NCI-H748 treated with DMSO at 0.1 percent for 48 hours (cell line): ENCODE measurements at regions not wholly inside any gene's neighbourhood (a gene's known extent, or its start where the extent isn't known, plus 50 kb on each side); places are given as distances from the start of the nearest gene placed in this dataset.

Experiments used
- DNase-seq: peaks from one replicate; lab custom pipeline; 2025; lab: John Stamatoyannopoulos, UW

DNA sequence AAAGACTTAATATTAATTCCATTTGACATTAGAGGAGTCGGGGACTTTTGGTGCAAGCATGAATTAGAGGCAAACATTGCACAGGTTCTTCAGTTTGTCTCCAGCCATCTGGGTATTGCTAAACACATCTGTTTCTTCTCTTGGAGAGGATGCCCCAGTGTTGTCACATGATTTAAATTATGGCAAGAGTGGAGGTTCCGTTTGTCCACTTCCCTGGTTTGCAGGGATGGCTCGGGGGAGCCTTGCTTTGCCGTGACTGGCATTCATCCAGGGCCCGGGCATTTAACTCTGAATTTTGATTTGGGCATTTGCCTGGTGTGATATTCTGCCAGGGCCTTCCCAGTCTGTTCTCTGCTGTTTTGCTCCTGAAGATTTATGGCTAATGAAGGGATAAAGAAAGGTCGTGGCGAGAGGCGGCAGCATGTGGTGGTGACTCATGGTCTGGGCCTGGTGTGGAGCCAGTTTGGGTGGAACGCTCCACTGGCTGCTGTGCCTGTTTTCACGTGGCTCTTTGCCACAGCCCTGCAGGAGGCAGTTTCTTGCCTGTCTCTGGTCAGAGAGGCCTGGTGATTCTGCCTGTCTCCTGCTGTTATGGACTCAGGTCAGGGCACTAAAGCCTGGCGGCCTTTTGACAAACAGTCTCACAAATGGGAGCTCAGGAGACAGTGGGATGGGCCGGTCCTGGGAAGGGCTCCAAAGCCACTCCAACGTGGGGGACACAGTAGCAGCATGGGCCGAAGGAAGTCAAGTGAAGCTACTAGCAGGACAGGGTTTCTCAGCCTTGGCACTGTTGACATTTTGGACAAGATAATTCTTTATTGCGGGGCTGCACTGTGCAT is 99.4 kb upstream of the PGRMC2 start:
- DNase-seq = no peak

DNA sequence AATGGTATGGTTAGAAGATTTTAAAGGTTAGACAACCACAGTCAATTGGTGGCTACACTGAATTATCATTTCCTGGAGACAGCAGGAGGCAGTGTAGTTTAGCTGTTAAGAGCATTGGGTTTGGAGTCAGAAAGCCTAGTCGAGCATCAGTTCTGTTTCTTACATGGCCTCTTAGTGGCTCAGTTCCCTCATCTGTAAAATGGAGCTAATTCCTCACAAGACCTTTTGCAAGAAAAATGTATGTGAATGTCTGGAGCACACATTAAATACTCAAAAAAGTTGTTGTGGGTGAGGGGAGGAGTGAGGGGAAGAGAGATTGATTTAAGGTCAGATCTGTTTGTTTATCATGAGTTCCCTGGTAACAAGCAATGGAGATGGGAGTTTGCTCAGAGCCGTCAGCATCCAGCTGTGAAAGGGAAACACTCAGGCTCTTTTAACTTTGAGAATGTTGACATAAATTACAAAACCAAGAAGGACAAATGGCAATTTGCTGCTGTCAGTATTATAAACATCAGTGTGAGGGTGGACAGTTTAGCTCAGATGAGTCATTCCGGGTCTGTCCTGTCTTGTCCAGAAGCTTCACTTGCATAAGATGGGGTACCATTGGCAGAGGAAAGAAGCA is 98.2 kb upstream of the PGRMC2 start:
- peak; percentile 89 for DNase-seq

DNA sequence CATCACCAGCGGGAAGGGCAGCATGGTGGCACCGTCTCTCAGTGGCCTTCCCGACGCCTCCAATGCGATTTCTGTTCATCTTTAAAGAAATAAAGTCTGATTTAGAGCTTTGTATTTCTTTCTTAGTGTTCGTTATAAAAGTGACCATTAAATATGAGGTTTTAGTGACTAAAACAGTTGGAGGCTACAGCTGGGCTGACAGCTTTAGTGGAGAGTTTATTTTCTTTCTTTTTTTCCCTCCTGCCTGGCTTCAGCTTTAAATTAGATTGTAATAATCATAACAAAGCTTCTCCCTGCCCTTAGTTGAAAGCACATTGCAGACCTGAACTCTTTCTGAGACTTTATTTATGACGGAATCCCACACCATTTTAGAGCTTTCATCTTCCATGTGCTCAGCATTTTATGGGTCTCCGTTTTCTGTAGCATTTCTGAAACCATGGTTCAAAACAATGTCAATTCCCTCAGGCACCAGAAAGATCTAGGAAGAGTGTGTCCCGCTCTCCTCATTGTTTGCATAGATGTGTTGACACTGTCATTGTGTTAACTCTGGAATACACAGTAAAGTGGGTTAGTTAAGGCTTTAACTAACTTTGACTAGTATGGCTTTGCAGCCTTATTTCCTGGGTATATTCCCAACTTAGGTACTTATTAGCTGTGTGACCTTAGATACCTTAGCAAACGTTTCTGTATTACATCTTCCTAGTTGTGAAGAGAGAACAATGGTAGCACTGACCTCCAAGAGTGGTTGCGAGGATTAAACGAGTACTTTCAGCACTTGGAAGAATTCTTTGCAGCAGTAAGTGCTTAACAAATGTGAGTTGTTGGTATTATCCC is 97.4 kb upstream of the PGRMC2 start:
- DNase-seq = peak; percentile 23

DNA sequence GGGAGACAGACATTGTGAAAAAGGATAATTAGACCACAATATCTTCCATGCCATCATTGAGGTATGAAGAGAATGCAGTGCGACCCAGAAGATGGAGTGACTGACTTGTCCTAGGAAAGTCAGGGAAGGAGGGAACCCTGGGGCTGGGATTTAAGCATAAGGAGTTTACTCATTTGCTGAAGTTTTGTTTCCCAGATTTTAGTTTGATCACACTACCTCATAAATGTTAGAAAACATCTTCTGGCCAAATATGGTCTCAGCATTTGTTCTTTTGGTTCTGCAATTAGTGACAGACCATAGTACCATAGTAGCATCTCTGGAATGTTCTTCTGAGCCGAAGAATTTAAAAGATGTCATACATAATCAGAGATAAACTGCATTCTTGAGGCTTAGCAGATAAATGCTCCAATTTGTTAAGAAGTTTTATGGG is 96.5 kb upstream of the PGRMC2 start:
- no peak for DNase-seq

DNA sequence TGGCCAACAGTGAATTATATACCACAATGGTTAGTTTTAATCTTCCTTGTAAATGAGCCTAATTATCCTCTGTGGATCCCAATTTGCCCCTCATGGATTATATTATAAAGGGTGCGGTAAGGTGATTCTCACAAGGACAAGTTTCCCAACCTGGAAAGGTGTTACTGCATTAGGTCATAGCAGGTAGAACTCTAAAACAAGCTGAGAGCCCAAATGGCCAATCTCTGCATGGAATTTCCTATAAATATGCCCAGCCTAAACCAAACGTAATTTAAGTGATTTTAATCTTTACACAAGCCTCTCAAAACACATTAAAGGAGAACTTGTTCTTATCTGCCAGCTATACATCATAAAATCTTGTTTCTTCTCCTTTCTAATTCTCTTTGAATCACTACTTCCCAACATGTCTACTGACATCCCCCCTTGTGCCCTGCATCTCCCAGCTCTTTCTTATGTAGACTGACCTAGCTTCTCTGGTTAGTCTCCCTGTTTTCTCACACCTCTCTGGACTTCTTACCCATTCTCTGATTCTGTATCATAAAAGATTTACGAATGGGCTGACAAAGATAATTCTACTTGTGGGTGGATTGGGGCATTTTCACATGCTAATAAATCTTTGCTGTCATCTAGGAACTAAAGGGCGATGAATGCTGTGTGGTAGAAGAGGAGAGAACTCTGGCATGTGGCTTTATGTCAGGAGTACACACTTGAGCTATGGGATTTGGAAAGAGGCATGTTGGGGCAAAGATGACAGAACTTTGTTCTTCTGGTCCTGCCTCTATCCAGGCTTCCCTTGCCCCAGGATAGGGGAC is 94.3 kb upstream of the PGRMC2 start:
- no peak for DNase-seq

DNA sequence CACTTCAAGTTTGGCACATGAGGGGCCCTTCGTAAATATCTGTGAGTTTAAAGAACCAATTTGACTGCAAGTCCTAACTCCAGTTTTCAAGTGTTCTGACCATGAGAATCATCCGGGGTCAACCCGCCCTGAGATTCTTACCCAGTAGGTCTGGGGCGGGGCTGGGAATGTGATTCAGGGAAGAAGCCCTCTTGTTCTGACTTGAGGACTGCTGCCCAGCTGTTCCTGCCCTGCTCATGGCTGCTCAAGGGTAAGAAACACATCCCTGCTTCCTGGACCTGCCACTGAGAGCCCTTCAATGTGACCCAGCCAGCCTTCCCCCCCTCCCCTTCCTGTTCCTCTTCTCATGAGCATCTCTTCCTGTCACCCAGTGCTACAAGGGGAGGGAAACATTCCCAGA is 92.7 kb upstream of the PGRMC2 start:
- DNase-seq = no peak

DNA sequence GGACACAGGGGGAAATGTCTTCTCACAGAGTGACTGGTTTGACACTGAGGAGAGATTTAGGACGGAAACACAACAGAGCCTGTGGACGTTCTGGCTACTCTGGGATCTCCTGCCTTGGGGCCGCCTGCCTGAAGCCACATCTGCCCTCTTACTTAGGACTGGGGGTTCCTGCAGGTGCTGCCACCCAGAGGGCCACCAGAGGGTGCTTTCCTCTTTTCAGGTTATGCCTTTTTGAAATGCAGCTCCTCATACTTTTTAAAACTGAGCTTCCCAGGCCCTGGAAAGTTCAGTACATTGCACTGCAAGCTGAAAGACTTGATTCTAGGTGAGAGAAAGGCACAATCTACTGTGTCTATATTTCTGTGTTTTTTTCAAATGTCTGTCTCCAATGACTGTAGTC is 92.2 kb upstream of the PGRMC2 start:
- no peak for DNase-seq

DNA sequence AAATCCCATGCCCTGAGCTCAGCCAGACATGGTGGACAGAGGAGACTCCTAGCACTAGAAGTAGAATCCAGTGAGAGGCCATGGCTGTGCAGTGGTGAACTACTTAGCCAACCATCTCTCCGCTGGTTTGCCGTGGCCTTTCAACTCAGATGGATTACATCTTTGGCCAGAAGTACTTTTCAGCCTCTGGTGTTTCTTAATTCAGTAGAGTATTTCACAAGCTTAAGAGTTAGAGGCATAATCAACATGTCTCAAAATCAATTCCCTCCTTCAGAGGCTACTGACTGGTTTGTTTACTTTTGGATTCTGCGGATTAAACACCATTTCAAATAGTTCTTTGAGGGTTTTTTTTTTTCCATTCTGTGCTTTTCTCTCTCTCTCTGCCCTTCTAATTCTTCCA is 91.1 kb upstream of the PGRMC2 start:
- no peak for DNase-seq

DNA sequence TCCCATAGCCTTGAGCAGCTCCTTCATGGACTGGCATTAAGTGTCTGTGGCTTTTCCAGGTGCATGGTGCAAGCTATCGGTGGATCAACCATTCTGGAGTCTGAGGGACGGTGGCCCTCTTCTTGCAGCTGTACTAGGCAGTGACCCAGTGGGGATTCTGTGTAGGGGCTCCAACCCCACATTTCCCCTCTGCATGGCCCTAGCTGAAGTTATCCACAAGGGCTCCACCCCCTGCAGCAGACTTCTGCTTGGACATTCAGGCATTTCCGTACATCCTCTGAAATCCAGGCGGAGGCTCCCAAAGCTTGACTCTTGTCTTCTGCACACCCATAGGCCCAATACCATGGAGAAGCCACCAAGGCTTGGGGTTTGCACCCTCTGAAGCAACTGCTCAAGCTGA is 89.3 kb upstream of the PGRMC2 start:
- DNase-seq = no peak

DNA sequence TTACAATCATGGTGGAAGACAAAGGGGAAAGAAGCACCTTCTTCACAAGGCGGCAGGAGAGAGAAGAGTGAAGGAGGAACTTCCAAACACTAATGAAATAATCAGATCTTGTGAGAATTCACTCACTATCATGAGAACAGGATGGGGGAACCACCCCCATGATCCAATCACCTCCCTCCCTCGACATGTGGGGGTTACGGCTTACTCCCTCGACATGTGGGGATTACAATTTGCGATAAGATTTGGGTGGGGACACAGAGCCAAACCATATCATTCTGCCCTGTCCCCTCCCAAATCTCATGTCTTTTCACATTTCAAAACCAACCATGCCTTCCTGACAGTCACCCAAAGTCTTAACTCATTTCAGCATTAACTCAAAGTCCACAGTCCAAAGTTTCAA is 88.7 kb upstream of the PGRMC2 start:
- no peak for DNase-seq

DNA sequence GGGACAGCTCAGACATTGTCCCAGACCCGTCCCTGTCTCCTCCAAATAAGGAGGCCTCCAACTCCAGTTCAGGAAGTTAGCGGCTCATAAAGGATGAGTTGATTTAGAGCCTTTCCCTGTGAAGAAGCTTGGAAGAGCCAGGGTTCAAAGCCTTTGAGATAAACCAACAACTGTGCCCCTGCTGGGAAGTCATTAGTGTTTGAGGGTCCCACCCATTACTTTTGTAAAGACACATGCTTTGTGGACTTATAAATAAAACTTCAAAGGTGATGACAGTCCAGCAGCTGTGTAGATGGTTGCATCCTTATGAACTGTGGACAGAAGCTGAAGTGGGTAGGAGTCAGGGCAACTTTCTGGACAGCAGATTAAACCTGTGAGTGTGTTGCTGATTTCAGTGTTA is 86.0 kb upstream of the PGRMC2 start:
- no peak for DNase-seq

DNA sequence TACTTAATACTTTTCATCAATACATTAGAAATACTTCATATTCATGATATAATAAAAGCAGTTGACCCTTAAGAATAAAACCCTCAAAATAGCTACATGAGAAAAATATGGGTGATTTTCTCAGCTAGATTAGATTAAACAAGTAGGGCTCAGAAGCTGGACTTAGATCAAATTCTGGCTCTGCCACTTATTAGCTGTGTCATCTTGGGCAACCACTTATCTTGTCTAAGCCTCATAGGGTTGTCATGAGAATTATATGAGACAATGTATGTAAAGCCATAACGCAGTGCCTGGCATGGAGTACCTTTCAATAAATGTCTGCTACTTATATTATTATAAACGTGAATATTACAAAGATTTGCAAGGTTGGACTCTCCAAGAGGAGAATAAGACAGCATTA is 84.3 kb upstream of the PGRMC2 start:
- DNase-seq = no peak

DNA sequence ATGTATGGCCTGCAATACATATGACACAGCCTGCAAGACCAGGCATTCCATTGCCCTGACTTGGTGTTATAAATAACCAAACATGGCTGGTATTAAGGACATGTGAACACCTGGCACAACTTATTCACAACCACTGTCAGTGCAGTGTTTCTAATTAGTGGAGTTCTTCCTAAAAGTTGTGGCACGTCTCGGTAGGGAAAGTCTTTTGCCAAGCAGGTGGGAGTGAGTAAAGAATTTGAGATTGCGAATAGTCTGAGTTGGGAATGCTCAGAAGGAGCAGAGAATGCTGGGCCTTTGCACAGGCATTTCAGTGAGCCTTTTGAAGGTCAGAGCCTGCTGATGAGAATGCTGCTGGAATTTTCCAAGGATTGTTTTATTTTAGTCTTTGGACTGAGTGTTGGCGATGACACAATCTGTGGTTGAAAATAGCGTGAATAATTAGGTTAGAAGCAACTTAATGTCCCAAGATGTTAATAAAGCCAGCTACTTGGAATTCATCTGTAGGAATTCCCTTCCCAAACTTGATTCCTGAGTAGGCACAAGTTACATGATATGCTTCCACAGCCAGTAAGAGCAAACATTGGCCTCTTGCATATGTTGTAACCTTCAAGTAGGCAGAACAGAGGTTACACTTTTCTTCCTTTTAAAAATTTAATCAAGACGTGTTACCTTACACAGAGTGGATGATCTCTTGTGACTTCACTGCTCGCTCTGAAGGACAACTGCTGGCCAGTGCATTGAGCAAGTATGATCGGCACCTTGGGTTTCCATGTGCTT is 83.6 kb upstream of the PGRMC2 start:
- DNase-seq = no peak

DNA sequence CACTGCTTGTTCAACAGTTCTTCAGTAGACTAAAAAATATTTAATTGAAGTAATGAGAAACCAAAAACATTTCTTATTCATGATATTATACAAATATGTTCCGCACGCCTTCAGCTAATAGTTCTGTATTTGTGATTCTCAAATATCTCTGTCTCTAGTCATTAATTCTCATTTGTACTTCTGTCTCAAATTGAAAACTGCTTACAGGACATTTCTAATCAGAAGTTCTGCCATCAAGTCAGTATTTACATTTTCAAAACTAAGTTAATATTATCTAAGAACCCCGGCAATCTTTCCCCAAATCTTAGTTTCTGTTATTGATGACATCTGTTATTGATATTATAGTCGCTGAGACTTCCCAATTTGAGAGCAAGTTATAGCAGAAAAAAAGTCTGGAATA is 78.6 kb upstream of the PGRMC2 start:
- DNase-seq = no peak

DNA sequence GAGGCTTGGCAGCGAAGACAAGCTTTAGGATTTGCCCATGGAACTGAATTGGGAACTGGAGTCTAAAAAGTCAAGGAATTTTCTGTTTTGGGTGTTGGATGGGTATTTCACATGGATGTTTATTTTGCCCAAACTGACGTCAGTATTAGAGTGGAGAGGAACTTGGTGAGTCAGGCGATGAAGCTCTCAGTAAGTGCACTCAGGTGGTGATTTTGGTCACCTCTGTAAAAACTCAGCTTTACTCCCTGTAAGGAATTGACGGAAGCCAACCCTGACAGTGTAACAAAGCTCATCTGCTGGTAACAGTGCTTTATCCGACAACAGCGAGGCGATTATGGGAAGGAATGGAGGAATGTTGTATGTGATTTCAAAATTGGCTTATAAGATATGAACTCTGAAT is 77.0 kb upstream of the PGRMC2 start:
- DNase-seq = no peak

DNA sequence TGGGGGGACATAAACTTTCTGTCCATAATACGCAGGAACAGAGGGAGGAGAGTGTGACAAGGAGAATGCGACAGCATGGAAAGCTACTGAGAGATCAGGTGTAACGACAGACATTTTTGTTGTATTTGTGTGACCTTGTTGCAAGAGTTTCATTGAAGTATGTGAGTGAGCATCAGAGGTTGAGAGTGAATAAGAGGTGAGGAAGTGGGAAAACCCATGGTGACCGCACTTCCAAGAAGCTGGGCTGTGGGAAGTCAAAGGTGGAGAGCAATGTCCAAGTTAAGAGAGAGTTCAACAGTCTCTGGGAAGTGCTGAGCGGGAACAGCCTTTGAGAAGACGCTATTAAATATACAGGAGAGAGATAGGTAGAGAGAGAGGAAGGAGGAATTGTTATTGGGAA is 76.4 kb upstream of the PGRMC2 start:
- DNase-seq = no peak

DNA sequence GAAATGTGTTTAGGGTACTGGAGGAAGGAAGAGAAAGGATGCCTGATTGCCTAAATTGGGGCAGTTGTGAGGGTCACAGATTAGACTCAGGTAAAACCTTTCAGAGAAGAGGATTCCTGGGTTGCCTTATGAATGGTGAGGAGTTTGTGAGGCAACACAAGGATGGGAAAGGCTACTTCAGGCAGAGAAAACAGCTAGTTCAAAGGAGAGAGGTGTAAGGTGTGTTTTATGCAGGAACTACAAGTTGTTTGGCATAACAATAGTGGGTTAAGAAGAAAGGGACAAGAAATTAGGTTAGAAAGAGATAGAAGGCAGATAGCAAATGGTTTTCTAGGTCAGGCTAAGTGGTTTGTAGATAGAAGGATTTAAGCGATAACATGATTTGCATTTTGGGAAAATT is 75.1 kb upstream of the PGRMC2 start:
- no peak for DNase-seq

DNA sequence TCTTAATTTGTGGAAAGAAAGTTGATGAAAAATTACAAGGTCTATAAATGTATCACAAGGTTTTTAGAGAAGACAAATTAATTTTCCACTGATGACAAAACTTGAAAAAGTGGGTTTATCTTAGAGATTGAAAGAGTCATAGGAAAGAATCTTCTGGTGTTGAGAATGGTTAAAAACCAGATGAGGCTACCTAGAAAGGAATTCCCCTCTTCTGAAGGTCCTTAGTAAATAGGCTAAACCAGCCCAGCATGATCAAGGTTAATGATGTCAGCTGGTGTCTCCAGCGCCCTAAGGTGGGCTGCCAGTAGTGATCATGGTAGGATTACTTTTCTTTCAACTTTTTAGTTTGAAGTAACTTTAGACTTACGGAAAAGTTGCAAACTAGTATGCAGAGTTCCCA is 71.8 kb upstream of the PGRMC2 start:
- no peak for DNase-seq

DNA sequence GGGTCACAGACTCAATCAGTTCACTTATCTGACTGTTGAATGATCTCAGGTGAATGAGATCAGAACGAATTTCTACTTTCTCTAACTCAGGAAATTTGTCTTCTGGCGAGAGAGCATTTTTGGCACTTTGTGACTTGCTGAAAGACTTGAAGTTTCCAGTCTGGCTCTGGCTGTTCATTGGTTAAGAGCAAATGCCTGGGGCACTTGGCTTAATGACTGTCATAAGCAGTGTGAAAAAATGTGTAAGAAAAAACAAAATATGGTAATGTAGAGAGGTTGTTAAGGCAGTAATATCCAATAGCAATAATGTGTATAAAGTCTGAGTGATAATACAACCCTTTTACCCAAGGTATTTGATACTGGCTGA is 71.3 kb upstream of the PGRMC2 start:
- DNase-seq = no peak

DNA sequence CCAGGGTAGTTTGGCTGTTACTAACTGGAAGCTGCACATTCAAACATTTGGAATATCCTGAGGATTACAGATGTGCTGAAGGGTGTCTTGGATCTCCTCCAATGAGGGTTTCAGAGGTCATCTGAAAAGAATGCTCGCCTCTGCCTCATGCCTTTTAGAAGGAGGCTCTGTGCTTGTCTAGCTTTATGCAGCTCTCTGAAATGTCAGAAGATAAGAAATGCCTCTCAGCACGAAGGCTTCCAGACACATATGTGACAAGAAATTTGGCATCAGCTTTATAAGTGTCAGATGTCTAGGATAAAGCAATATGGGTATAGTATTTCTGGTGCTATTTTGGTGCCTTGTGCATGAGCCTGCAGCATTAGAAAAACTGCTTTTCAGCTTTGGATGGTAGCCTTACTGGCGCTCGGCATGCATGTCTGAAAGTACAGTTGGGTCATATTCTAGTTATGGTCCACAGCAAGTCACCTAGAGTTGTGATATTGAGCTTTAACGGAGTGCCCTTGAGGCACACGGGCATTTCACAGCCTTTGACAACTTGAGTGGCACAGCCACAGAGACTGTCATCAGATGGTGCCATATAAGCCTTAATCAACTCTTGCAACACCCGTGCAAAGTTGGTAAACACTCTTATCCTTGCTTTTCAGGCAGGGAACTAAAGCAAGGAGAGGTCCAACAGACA is 70.8 kb upstream of the PGRMC2 start:
- DNase-seq = no peak

DNA sequence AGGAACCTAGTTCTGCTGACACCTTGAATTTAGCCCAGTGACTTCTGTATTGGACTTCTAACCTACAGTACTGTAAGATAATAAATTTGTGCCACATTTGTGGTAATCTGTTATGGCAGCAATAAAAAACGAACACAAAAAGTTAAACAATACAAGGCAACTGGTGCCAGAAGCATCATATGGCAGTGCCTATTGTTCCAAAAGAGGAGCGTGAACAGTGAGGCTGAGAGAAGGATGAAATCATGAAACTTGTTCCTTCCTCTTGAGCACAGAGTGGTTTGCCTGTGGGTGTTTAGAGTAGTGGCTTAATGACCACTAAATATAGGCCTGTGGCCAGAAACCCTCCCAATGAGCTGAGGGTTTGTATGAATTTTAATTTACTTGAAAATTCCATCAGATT is 69.7 kb upstream of the PGRMC2 start:
- no peak for DNase-seq
